NCI-H524 (cell line): ENCODE measurements at regions not wholly inside any gene's neighbourhood (a gene's known extent, or its start where the extent isn't known, plus 50 kb on each side); places are given as distances from the start of the nearest gene placed in this dataset.
A peak's percentile ranks its signal among the peaks of the same experiment; 100 is the strongest.

Experiments used
- DNase-seq, 2 experiments: peaks; one replicate each; lab custom pipeline; 2025; lab: John Stamatoyannopoulos, UW

- no peak for DNase-seq
Observed at GRCh38 chr17:73986641-73987177, 216.8 kb upstream of the RPL38 start.

GRCh38 chr17:73987395-73987794, 216.1 kb upstream of the RPL38 start:
- no peak for DNase-seq

- peak; percentile 48 to 82 for DNase-seq
Observed at GRCh38 chr17:73987845-73988509, 215.5 kb upstream of the RPL38 start.

GRCh38 chr17:73989671-73990070, 213.8 kb upstream of the RPL38 start:
- no peak for DNase-seq

GRCh38 chr17:73990290-73990689, 213.2 kb upstream of the RPL38 start:
- DNase-seq: no peak

GRCh38 chr17:73991260-73991659, 212.2 kb upstream of the RPL38 start:
- no peak for DNase-seq

- no peak for DNase-seq
Observed at GRCh38 chr17:73994946-73995345, 208.5 kb upstream of the RPL38 start.

GRCh38 chr17:73997059-73997458, 206.4 kb upstream of the RPL38 start:
- no peak for DNase-seq

- no peak for DNase-seq
Observed at GRCh38 chr17:73998249-73998648, 205.2 kb upstream of the RPL38 start.

- peak; percentile 43 to 73 for DNase-seq
Observed at GRCh38 chr17:73998653-73999645, 204.5 kb upstream of the RPL38 start.

- DNase-seq: no peak
Observed at GRCh38 chr17:74001145-74001544, 202.3 kb upstream of the RPL38 start.

- DNase-seq: no peak
Observed at GRCh38 chr17:74002241-74002640, 201.2 kb upstream of the RPL38 start.

GRCh38 chr17:74004056-74004455, 199.4 kb upstream of the RPL38 start:
- no peak for DNase-seq

- DNase-seq: no peak
Observed at GRCh38 chr17:74005790-74006189, 197.7 kb upstream of the RPL38 start.

GRCh38 chr17:74006371-74006770, 197.1 kb upstream of the RPL38 start:
- no peak for DNase-seq

GRCh38 chr17:74008196-74008595, 195.3 kb upstream of the RPL38 start:
- no peak for DNase-seq

GRCh38 chr17:74009056-74009625, 194.3 kb upstream of the RPL38 start:
- DNase-seq: no peak

- DNase-seq: peak in 1 of 2 experiments; percentile 51
Observed at GRCh38 chr17:74010903-74011302, 192.6 kb upstream of the RPL38 start.

- peak; percentile 100 for DNase-seq
Observed at GRCh38 chr17:74011966-74012365, 191.5 kb upstream of the RPL38 start.

- peak; percentile 93 to 98 for DNase-seq
Observed at GRCh38 chr17:74012465-74012864, 191.0 kb upstream of the RPL38 start.

GRCh38 chr17:74015316-74015715, 188.2 kb upstream of the RPL38 start:
- DNase-seq: no peak

- peak; percentile 96 to 97 for DNase-seq
Observed at GRCh38 chr17:74015990-74016389, 187.5 kb upstream of the RPL38 start.
